KMS-11 (cell line): ENCODE measurements at regions not wholly inside any gene's neighbourhood (a gene's known extent, or its start where the extent isn't known, plus 50 kb on each side); places are given as distances from the start of the nearest gene placed in this dataset.

Experiments used
- H2AFZ ChIP-seq: fragments of 200-600 bp; sonication (generic); 2 replicates; pipeline ENCODE4 v1.6.1; 2016; ENCODE audit warnings: antibody characterized with exemption, mixed run types, low read depth
- H3K27ac ChIP-seq: fragments of 200-600 bp; sonication (generic); 2 replicates; pipeline ENCODE4 v1.6.1; 2016; ENCODE audit warnings: mild to moderate bottlenecking, mixed run types
- H3K27me3 ChIP-seq: fragments of 200-600 bp; sonication (generic); 2 replicates; pipeline ENCODE4 v1.6.1; 2017; ENCODE audit warnings: mild to moderate bottlenecking, low read depth, mixed run types, moderate library complexity; ENCODE audit not compliant: insufficient read depth
- H3K36me3 ChIP-seq: fragments of 200-600 bp; sonication (generic); 2 replicates; pipeline ENCODE4 v1.6.1; 2017; ENCODE audit warnings: mild to moderate bottlenecking, mixed run types; ENCODE audit not compliant: insufficient read depth
- H3K4me1 ChIP-seq: fragments of 200-600 bp; sonication (generic); 2 replicates; pipeline ENCODE4 v1.6.1; 2016; ENCODE audit warnings: mild to moderate bottlenecking, low read depth, mixed run types; ENCODE audit not compliant: poor library complexity, severe bottlenecking
- H3K4me2 ChIP-seq: fragments of 200-600 bp; sonication (generic); 2 replicates; pipeline ENCODE4 v1.7.0; 2016; ENCODE audit warnings: mild to moderate bottlenecking, mixed run types
- H3K4me3 ChIP-seq: fragments of 200-600 bp; sonication (generic); IDR thresholded peaks from 2 replicates; pipeline ENCODE4 v1.6.1; 2017; ENCODE audit warnings: low read depth, low read length, mixed read lengths; ENCODE audit not compliant: insufficient read depth
- H3K79me2 ChIP-seq: fragments of 200-600 bp; sonication (generic); 2 replicates; pipeline ENCODE4 v1.6.1; 2016; ENCODE audit warnings: low read depth, mixed run types; ENCODE audit not compliant: insufficient read depth
- H3K9ac ChIP-seq: fragments of 200-600 bp; sonication (generic); 2 replicates; pipeline ENCODE4 v1.6.1; 2016; ENCODE audit warnings: mild to moderate bottlenecking, mixed run types
- H4K20me1 ChIP-seq: fragments of 200-600 bp; sonication (generic); 2 replicates; pipeline ENCODE4 v1.6.1; 2016; ENCODE audit warnings: mild to moderate bottlenecking, mixed run types; ENCODE audit not compliant: insufficient read depth
- TF ChIP-seq, protein P1 (sequence below): fragments of 200-600 bp; sonication (generic); conservative IDR thresholded peaks from 2 replicates; pipeline ENCODE4 v1.6.1; 2017; ENCODE audit warnings: low read depth, mild to moderate bottlenecking, antibody characterized with exemption, low read length, moderate library complexity, mixed read lengths

DNA sequence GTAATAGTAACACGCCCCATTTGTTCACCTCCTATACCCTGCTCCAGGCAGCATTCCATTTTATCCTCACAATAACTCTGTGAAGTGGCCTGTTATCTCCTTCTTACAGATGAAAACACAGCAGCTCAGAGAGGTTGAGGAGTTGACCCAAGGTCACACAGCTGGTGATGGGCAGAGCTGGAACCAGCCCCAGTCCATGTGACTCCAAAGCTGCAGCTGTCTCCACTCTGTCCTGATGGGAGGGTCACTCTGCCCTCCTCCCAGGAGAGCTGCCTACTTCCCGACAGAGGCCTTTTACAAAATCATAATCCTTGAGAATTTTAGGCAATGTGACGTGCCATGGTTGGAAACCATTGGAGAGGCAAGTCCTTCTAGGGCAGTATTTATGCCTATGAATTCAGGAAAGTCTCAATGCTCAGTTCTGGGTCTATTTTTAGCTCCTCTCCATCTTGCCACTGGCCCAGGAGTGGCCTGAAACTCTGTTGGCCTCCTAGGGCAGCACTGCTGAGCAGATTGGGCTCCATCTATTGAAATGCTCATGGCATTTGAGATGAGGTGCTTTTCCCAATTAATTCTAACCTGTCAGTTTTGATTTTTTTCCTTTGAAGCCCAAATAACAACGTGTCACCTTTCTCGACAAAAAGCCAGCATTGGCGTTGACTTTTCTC is 50.1 kb upstream of the KCNK12 start:
- Histone ChIP-seq H3K36me3 (no peaks in the 10 kb centered on the region), H3K27ac (no peak overlapping the region), H3K79me2 (no peaks in the 10 kb centered on the region), H3K4me2 (no peak overlapping the region), H3K27me3 (no peaks in the 10 kb centered on the region), H3K4me3 (no peak overlapping the region), H2AFZ (no peak overlapping the region), H4K20me1 (no peaks in the 10 kb centered on the region), H3K4me1 (no peaks in the 10 kb centered on the region), H3K9ac (no peak overlapping the region)
- TF ChIP-seq, protein P1, sequence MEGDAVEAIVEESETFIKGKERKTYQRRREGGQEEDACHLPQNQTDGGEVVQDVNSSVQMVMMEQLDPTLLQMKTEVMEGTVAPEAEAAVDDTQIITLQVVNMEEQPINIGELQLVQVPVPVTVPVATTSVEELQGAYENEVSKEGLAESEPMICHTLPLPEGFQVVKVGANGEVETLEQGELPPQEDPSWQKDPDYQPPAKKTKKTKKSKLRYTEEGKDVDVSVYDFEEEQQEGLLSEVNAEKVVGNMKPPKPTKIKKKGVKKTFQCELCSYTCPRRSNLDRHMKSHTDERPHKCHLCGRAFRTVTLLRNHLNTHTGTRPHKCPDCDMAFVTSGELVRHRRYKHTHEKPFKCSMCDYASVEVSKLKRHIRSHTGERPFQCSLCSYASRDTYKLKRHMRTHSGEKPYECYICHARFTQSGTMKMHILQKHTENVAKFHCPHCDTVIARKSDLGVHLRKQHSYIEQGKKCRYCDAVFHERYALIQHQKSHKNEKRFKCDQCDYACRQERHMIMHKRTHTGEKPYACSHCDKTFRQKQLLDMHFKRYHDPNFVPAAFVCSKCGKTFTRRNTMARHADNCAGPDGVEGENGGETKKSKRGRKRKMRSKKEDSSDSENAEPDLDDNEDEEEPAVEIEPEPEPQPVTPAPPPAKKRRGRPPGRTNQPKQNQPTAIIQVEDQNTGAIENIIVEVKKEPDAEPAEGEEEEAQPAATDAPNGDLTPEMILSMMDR: no peak
